Left renal cortex interstitium (tissue), 4 donors: ENCODE measurements at regions not wholly inside any gene's neighbourhood (a gene's known extent, or its start where the extent isn't known, plus 50 kb on each side); places are given as distances from the start of the nearest gene placed in this dataset.
A peak's percentile ranks its signal among the peaks of the same experiment; 100 is the strongest.

Source experiments
- DNase-seq, 4 donors: peaks; one replicate each; pipeline ENCODE4 v3.0.0-alpha.2; 2013; ENCODE audit warnings: low read depth in 4 of 4, low spot score in 2 of 4, missing footprints in 1 of 4

- DNase-seq: no peak
These were observed 80.2 kb upstream of the SORBS2 start for GRCh38 chr4:185892165-185892564.

GRCh38 chr4:185893500-185893899, 81.5 kb upstream of the SORBS2 start:
- DNase-seq: no peak

- no peak for DNase-seq
These were observed 82.5 kb upstream of the SORBS2 start for GRCh38 chr4:185894481-185894880.

- no peak for DNase-seq
These were observed 83.4 kb upstream of the SORBS2 start for GRCh38 chr4:185895351-185895750.

GRCh38 chr4:185895866-185896265, 83.9 kb upstream of the SORBS2 start:
- DNase-seq: no peak

- DNase-seq: no peak
These were observed 85.0 kb upstream of the SORBS2 start for GRCh38 chr4:185896817-185897488.

- no peak for DNase-seq
These were observed 86.4 kb upstream of the SORBS2 start for GRCh38 chr4:185898413-185898812.

GRCh38 chr4:185899833-185900232, 87.8 kb upstream of the SORBS2 start:
- no peak for DNase-seq

GRCh38 chr4:185902654-185903053, 90.7 kb upstream of the SORBS2 start:
- DNase-seq: no peak

GRCh38 chr4:185903205-185903604, 91.2 kb upstream of the SORBS2 start:
- no peak for DNase-seq

- DNase-seq: no peak
These were observed 92.4 kb upstream of the SORBS2 start for GRCh38 chr4:185904381-185904780.

GRCh38 chr4:185909972-185910371, 98.0 kb upstream of the SORBS2 start:
- DNase-seq: no peak

GRCh38 chr4:185911556-185912064, 99.6 kb upstream of the SORBS2 start:
- no peak for DNase-seq

- DNase-seq: no peak
These were observed 100.8 kb upstream of the SORBS2 start for GRCh38 chr4:185912779-185913178.

- DNase-seq: peak in 3 of 4 donors; percentile 20 to 46 (median 35)
These were observed 102.7 kb upstream of the SORBS2 start for GRCh38 chr4:185914583-185915199.

GRCh38 chr4:185915271-185915670, 103.3 kb upstream of the SORBS2 start:
- DNase-seq: no peak

GRCh38 chr4:185915817-185916216, 103.8 kb upstream of the SORBS2 start:
- DNase-seq: no peak

GRCh38 chr4:185916231-185916630, 104.2 kb upstream of the SORBS2 start:
- no peak for DNase-seq

GRCh38 chr4:185916683-185917082, 104.7 kb upstream of the SORBS2 start:
- DNase-seq: no peak

- DNase-seq: no peak
These were observed 107.1 kb upstream of the SORBS2 start for GRCh38 chr4:185919107-185919506.

- DNase-seq: no peak
These were observed 108.2 kb upstream of the SORBS2 start for GRCh38 chr4:185920171-185920570.

- no peak for DNase-seq
These were observed 108.8 kb upstream of the SORBS2 start for GRCh38 chr4:185920691-185921260.
